HG02610 (cell line): ENCODE measurements at regions not wholly inside any gene's neighbourhood (a gene's known extent, or its start where the extent isn't known, plus 50 kb on each side); places are given as distances from the start of the nearest gene placed in this dataset.

Source experiments
- ATAC-seq: cut with Tn5 transposase; IDR thresholded peaks from one replicate; pipeline ENCODE4 v1.9.1; 2021; ENCODE audit warnings: mild to moderate bottlenecking, moderate library complexity; ENCODE audit not compliant: unreplicated experiment

GRCh38 chr22:25508761-25509321, 55.6 kb upstream of the GRK3 start:
- no peak for ATAC-seq

DNA sequence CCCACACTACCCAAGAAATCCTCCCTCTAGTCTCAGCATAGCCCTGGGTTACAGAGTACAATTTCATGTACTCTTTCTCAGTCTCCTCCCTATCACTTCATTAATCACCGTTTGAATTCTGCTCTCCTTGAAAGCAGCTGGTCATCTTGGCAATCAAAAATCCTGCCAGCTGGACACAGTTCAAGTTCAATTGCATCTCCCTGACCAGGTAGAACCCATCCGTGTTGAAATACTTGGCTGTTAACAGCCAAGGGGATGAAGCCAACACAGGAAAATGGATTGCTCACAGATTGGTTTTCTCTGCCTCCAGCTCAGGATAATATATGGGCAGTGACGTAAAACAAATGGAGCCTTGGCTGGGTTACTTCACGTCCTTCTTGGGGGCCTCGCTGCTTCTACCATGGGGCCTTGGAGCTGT, 55.1 kb upstream of the GRK3 start:
- ATAC-seq = no peak

DNA sequence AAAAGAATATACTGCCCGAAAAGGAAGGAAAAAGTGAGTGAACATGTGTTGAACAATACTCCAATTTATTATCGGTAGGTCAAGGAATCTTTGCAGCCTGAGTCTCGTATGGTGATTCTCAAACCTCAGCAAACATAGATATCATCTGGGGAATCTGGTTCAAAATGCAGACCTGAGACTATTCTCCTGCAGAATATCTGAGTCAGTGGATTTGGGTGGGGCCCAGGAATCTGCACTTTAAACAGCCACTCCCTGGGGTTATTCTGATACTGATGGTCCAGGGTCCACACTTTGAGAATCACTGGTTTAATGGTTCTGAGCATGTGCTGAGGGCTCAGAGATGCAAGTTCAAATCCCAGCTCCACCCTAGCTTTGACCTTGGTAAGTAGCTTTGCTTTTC, 53.6 kb upstream of the GRK3 start:
- no peak for ATAC-seq

GRCh38 chr22:25511725-25512124, 52.8 kb upstream of the GRK3 start:
- no peak for ATAC-seq

GRCh38 chr22:25514436-25515180, 49.9 kb upstream of the GRK3 start:
- ATAC-seq = no peak
